ENCODE measurements at regions not wholly inside any gene's neighbourhood (a gene's known extent, or its start where the extent isn't known, plus 50 kb on each side); places are given as distances from the start of the nearest gene placed in this dataset.
"Not testable (repeated sequence)": the region's sequence is repeated elsewhere in the genome, so short reads cannot be mapped to it uniquely, and the experiment has no call there.

- Histone ChIP-seq H3K4me1 (no peaks in the 10 kb centered on the region), H3K36me3 (no peaks in the 10 kb centered on the region), H3K27me3 (ENCODE audit: low read depth) (no peaks in the 10 kb centered on the region), H3K4me3 (no peak overlapping the region), H3K9me3 (no peaks in the 10 kb centered on the region), H3K27ac (no peak overlapping the region)
- no peak for DNase-seq
- intact Hi-C loops (cut with DNase I): no loop called here
- TF ChIP-seq, protein P1, sequence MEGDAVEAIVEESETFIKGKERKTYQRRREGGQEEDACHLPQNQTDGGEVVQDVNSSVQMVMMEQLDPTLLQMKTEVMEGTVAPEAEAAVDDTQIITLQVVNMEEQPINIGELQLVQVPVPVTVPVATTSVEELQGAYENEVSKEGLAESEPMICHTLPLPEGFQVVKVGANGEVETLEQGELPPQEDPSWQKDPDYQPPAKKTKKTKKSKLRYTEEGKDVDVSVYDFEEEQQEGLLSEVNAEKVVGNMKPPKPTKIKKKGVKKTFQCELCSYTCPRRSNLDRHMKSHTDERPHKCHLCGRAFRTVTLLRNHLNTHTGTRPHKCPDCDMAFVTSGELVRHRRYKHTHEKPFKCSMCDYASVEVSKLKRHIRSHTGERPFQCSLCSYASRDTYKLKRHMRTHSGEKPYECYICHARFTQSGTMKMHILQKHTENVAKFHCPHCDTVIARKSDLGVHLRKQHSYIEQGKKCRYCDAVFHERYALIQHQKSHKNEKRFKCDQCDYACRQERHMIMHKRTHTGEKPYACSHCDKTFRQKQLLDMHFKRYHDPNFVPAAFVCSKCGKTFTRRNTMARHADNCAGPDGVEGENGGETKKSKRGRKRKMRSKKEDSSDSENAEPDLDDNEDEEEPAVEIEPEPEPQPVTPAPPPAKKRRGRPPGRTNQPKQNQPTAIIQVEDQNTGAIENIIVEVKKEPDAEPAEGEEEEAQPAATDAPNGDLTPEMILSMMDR (IDR thresholded peaks at IDR 0.05): no peak
- no peak for ATAC-seq
Observed at GRCh38 chr2:153568105-153568504, 89.5 kb upstream of the RPRM start.

GRCh38 chr2:153575171-153575853 is 96.8 kb upstream of the RPRM start:
- no peaks in the 10 kb centered on the region for H3K36me3 ChIP-seq
- DNase-seq (no peak), ATAC-seq (no peak)
- H3K27ac ChIP-seq: no peak overlapping the region
- no peak overlapping the region for H3K4me3 ChIP-seq
- intact Hi-C loops (cut with DNase I): no loop called here
- H3K9me3 ChIP-seq: no peaks in the 10 kb centered on the region
- H3K4me1 ChIP-seq: no peaks in the 10 kb centered on the region
- no peaks in the 10 kb centered on the region for H3K27me3 ChIP-seq (ENCODE audit: low read depth)
- TF ChIP-seq, protein P1 (IDR thresholded peaks at IDR 0.05): no peak

GRCh38 chr2:153584244-153584643 is 105.7 kb upstream of the RPRM start:
- H3K36me3 ChIP-seq: no peaks in the 10 kb centered on the region
- H3K27me3 ChIP-seq (ENCODE audit: low read depth): no peaks in the 10 kb centered on the region
- H3K4me3 ChIP-seq: no peak overlapping the region
- H3K27ac ChIP-seq: no peak overlapping the region
- intact Hi-C loops (cut with DNase I): no loop called here
- DNase-seq (no peak), ATAC-seq (no peak)
- H3K4me1 ChIP-seq: no peaks in the 10 kb centered on the region
- H3K9me3 ChIP-seq: peaks cover 13% of the 10 kb centered on the region
- TF ChIP-seq, protein P1 (IDR thresholded peaks at IDR 0.05): no peak

- Histone ChIP-seq H3K27ac (no peak overlapping the region), H3K9me3 (peaks cover 13% of the 10 kb centered on the region), H3K4me1 (no peaks in the 10 kb centered on the region), H3K36me3 (no peaks in the 10 kb centered on the region), H3K27me3 (ENCODE audit: low read depth) (no peaks in the 10 kb centered on the region), H3K4me3 (no peak overlapping the region)
- intact Hi-C loops (cut with DNase I): no loop called here
- TF ChIP-seq, protein P1 (IDR thresholded peaks at IDR 0.05): no peak
- ATAC-seq (no peak), DNase-seq (no peak)
Observed at GRCh38 chr2:153588408-153588807, 109.8 kb upstream of the RPRM start.

- Histone ChIP-seq H3K36me3 (no peaks in the 10 kb centered on the region), H3K4me1 (no peaks in the 10 kb centered on the region), H3K27ac (no peak overlapping the region), H3K27me3 (ENCODE audit: low read depth) (no peaks in the 10 kb centered on the region), H3K9me3 (peaks cover 13% of the 10 kb centered on the region), H3K4me3 (no peak overlapping the region)
- TF ChIP-seq, protein P1 (IDR thresholded peaks at IDR 0.05): no peak
- intact Hi-C loops (cut with DNase I): no loop called here
- ATAC-seq (no peak), DNase-seq (no peak)
Observed at GRCh38 chr2:153589586-153589985, 111.0 kb upstream of the RPRM start.

- DNase-seq; H3K4me1 ChIP-seq; H3K36me3 ChIP-seq; H3K27me3 ChIP-seq (ENCODE audit: low read depth); intact Hi-C loops (cut with DNase I); H3K27ac ChIP-seq; H3K9me3 ChIP-seq; H3K4me3 ChIP-seq; ATAC-seq: not testable (repeated sequence)
Observed at GRCh38 chr2:153593086-153593485, 114.5 kb upstream of the RPRM start.

All from lower lobe of right lung (tissue), 2 donors.